Embryonic facial prominence (tissue), 1 donor: ENCODE measurements at regions not wholly inside any gene's neighbourhood (a gene's known extent, or its start where the extent isn't known, plus 50 kb on each side); places are given as distances from the start of the nearest gene placed in this dataset.

ENCODE experiments used
- DNase-seq: peaks from one replicate; pipeline ENCODE4 v3.0.0-alpha.2; 2016; ENCODE audit errors: extremely low spot score

DNA sequence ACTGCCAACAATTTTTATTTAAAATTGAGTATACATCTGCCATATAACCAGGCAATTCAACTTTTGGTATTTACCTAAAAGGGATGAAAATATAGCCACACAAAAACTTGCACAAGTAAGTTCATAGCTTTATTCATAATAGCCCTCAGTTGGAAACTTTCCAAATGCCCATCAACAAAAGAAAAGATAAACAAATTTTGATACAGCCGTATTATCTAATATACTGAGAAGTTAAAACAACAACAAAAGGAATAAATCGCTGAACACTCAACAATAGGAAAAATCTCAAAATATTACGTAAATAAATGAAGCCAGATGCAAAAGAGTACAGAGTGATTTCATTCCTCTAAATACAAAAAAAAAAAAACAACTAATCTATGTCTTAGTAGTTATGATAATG is 399.2 kb upstream of the SEMA3D start:
- no peak for DNase-seq

DNA sequence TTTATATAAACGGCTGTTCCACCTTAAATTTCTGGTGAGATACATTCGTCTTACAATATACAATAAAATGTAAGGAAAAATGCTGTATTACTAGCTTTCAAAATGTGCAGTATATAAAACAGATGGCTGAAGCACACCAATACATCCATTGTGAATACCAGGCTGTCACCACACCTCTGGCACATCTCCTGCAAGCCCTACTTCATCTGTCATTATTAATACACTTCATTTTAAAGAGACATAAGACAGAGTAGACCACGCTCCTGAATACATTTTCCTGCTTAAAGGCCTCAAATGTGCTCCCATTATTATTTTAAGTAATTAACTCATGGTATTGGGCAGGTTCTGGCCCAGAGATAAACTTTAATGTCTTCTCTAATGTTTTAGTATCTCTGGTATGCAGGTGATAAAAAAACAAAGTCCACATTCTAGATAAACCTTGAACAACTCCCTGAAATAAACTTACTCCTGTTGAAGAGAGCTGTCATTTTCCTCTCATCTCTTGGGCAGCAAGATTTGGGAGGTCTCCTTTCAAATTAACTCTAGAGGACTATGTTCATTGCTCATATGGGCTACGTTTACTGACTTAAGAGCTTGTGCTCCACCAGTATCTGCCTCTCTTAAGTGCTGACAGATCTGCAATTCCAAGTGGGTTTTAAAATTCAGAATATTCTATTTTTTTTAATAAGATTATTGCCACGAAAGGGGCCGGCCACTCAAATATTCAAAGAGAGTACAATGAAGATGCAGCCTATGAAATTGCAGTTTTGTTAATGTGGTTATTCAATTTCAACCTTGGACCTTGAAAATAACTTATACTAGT is 396.5 kb upstream of the SEMA3D start:
- DNase-seq, result no peak

- no peak for DNase-seq
Observed at GRCh38 chr7:85573844-85574243, 387.0 kb upstream of the SEMA3D start.

DNA sequence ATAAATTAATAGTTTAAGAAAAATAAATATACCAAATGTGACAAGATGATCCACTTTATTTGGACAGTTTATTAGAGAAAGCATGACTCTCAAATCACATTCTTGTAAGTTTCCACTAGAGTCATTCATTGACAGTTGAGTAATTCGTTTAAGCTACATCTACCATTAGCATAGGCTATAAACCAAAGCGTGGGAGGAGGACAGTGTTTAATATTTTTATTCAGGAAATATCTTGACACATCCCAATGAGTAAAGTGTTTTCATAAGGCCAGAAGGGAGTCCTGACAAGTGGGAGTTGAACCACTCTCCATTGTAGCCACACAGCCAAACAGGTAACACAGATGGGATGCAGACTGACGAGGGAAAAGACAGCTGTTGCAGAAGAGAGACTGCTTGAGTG is 386.5 kb upstream of the SEMA3D start:
- no peak for DNase-seq

- DNase-seq, result no peak
Observed at GRCh38 chr7:85570898-85571297, 384.0 kb upstream of the SEMA3D start.

DNA sequence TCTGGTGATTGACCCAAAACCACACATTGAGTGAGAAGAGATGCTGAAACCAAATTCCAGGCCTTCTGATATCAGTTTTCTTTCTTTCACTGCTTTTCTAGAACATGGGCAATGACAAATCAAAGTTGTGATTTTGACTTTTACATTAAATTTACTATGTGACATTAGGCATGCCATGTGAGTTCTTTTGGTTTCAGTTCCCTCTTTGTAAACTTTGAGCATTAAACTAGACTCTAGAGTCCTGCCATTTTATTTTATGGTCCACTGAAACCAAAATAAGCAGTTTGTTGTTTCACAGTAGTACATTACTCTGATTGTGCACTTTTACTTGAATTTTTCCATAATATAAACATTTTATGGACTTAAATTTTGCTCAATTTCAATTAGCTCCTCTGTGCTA is 381.1 kb upstream of the SEMA3D start:
- no peak for DNase-seq

GRCh38 chr7:85566095-85566794 is 379.4 kb upstream of the SEMA3D start:
- DNase-seq, result no peak

DNA sequence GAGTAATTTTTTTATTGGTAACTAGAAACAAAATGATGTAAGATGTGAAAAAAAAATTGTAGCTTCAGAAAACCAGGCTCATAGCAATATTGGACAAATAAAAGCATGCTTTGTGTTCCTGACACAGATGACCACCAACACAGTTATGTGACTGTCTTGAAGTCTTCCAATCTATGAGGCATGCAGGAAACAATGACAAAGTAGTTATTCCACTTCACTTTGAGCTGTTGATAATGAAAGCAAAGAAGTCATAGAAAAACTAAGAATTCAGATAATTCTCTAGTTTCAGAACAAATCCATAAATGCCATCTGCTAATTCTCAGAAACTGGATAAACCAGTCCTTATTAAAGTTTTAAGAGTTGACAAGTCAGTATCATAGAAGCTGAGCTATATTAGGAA is 378.4 kb upstream of the SEMA3D start:
- DNase-seq, result no peak

DNA sequence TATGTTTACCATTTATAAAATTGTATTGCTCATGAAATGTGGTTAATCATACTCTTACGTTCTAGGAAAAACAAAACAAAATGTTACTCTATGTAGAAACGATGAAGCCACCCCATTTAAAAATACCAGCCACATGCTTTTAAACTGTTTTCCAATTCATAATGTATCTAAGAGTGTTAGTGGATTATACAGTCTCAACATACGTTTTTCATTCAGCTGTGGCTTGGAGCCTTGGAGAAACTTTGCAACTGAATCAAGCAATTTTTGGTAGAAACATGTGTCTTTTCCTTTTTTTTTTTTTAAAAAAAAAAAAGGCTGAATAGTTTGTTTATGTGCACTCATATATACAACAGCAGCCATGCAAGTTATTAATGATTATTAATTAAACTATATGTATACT is 378.0 kb upstream of the SEMA3D start:
- DNase-seq, result peak; percentile 16

DNA sequence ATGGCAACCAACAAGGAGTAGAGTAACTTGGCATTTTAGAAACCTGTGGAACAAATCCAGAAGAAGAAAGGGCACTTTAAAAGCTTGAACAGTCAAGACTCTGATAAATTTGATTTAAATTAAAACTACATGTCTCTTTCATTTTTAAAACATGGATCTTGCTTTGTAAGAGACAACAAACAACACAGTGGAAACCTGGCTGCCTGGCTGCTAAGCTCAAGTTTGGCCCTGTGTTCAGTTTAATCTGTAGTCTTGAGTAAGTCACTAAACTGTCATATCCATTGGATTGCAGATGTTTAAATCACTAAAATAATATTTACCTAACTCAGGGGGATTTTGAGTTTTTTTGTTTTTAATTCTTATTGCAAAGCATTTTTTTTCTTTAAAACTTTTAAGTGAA is 374.9 kb upstream of the SEMA3D start:
- no peak for DNase-seq

GRCh38 chr7:85554236-85555178 is 367.7 kb upstream of the SEMA3D start:
- peak; percentile 51 for DNase-seq

DNA sequence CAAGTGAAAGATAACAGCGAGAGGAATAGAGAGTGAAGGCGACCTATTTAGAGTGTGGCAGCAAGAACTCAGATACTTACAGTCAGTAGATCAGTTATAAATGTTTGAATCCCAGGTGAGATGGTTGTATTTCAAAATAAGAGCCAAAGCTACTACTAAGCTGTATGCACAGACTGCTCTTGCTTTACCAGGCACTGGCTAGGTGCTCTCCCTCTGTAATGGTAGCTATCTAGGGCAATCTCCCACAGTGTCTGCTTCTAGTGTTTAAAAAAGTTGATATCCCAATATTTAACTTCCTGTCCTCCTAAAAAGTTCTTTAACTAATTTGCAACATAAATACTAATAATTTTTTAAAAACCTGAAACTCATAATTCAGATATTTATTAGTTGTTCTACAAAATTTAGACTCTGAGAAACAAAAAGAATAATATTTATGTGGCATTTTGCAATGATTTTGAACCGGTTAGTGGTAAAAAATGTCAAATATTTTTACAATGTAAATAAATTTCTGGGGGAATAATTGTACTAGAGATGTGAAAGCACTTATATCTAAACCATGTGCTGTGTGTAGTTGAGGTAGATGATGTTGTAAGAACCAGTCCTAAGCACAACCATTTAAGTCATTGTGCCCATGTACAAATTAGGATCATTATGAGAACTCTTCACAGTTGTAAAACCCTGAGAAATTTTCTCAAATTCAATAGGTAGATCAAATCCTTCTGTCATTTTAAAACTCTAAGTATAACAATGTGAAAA is 349.3 kb upstream of the SEMA3D start:
- DNase-seq, result no peak

GRCh38 chr7:85529831-85530230 is 343.0 kb upstream of the SEMA3D start:
- no peak for DNase-seq

- no peak for DNase-seq
Observed at GRCh38 chr7:85529201-85529600, 342.3 kb upstream of the SEMA3D start.

DNA sequence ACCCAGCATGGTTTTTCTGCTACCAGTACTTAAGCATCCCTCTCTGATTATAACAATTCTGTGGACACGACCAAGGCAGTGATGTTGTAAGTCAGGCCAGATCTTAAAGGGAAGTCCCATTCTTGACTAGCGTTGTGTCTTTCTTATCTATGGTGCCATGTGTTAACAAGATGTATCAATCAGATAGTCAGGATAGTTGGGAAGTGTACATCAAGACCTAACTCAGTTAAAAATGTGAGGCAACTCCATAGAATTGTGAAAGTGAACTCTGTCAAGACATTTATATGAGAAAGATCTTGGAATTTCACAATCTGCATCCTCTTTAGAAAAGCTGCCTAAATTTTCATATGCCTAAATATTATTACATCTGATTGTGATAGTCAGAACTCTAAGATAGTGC is 341.7 kb upstream of the SEMA3D start:
- DNase-seq, result no peak

DNA sequence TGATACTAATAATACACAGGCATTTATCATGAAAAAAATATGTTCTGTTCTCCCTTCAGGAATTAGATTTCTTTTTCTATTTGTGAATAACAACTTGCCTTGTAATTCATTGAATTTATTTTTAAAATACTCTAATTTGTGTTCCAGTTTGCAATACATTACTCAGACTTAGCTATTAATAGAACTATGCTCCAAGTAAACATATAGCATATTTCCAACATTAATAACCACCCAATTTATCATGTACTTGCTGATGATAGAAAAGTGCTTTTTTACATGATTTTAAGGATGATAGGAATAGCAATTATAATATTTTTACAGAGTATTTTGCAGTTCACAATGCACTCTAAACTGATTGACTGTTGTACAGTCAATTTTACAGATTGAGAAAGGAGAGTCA is 338.8 kb upstream of the SEMA3D start:
- DNase-seq, result no peak

DNA sequence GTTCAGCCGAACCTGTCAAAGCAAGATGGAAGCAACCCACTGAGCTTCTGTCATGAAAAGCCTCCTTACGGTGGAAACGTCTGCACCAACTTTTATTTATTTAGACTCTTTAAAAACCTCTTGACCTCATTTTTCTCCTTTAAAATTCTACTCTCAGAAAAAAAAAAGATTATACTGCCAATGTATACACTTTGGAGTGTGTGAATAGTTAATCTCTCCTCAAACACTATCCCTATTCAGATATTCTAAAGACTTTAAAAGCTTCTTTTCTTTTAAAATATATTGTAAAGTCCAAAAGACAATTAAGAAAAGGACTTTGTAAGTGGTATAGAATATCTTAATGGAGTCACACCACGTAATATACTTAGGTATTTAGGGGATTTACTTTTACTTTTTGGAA is 335.2 kb upstream of the SEMA3D start:
- DNase-seq, result no peak

DNA sequence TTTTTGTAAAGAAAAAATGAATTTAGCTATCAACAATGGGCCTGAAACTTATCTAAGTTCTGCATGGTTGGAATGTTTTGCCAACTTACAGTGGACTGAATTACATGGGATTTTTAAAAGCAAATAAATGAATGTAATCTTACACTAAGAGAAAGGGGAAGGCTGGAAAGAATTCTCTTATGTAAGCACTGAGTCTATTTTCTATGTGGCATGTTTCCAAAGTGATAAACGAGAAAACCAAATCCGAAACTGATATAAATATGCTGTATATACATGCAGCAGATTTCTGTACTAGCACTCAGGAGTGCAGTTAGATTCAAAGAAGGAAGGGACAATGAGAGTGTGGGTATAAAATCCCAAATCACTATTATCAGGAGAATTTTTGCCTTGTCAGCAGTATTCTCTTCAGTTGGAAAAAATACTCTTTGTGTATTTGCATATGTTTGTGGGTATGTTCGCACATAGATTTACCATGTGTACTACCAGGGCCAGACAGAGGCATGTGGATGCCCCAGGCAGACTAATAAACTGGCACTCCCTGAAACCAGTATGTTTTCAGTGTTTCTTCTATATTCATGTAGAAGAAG is 334.3 kb upstream of the SEMA3D start:
- DNase-seq, result peak; percentile 16

- DNase-seq, result no peak
Observed at GRCh38 chr7:85520175-85520574, 333.3 kb upstream of the SEMA3D start.

DNA sequence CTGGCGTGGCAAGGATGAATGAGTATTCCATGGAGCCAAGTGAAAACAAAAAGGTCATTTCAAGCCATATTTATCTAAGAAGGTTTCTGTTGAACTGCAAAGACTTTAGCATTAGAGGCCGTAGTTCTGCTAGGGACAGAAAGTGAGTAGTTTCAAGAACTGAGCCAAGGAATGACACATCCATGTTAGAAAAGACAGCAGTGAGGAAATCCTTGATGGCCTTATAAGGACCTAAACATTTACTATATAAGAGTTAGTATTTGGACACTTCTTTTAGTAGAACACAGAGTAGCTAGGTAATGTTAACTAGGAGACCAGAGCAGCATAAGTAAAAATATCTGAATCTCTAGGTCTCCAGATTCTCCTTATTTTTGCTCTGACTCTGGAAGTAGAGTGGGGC is 329.8 kb upstream of the SEMA3D start:
- no peak for DNase-seq

GRCh38 chr7:85512790-85513189 is 325.9 kb upstream of the SEMA3D start:
- no peak for DNase-seq
